ENCODE measurements at regions not wholly inside any gene's neighbourhood (a gene's known extent, or its start where the extent isn't known, plus 50 kb on each side); places are given as distances from the start of the nearest gene placed in this dataset.
"Not testable (repeated sequence)": the region's sequence is repeated elsewhere in the genome, so short reads cannot be mapped to it uniquely, and the experiment has no call there.

DNA sequence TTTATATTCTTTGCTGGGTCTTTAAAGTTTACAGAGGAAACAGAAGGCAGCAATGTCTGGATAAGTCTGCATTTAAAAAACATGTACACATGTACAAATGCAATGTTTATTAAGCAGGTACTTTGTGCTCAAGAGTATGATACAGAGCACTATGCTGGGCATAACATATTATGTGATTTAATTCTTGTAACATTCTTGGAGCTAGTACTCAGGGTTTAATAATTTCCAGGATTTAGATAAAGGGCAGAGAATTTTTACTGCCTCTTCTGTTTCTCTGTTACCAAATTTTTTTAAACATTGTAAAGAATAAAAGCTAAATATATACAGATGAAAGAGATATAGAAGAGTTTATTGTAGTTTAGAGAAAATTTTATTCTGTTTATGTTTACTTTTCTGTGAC is 152.7 kb downstream of the ZNF737 start:
- no peak for DNase-seq (ENCODE audit: extremely low read depth in 1 of 11, low read depth in 9 of 11, low spot score in 4 of 11)

DNA sequence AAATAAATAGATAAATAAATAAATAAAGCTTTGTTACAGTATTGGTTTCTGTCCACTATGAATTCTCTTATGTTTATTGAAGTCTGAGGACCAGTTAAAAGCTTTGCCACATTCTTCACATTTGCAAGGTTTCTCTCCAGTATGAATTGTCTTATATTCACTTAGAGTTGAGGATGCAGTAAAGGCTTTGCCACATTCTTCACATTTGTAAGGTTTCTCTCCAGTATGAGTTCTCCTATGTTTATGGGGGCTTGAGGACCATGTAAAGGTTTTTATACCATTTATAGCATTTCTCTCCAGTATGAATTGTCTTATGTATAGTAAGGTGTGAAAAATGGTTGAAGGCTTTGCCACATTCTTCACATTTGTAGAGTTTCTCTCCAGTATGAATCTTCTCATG is 168.3 kb downstream of the ZNF737 start:
- no peak for DNase-seq (ENCODE audit: extremely low read depth in 1 of 11, low read depth in 9 of 11, low spot score in 4 of 11)

DNA sequence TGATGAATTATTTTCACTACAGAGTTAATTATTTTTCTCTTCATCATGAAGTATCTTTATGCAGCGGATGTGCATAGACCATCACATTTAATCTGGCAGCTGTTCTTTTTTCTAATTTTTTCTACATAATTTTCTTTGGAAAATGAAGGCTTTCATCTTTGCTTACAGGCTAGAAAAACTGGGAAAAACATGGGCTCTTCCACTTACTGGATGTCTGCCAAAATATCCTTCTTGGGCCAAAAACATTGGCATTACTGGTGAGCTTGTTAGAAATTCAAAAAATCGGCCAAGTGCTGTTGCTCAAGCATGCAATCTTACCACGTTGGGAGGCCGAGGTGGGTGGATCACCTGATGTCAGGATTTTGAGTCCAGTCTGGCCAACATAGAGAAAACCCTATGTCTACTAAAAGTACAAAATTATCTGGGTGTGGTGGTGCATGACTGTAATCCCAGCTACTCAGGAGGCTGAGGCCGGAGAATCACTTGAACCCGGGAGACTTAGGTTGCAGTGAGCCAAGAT is 176.8 kb downstream of the ZNF737 start:
- no peak for DNase-seq (ENCODE audit: extremely low read depth in 1 of 11, low read depth in 9 of 11, low spot score in 4 of 11)

DNA sequence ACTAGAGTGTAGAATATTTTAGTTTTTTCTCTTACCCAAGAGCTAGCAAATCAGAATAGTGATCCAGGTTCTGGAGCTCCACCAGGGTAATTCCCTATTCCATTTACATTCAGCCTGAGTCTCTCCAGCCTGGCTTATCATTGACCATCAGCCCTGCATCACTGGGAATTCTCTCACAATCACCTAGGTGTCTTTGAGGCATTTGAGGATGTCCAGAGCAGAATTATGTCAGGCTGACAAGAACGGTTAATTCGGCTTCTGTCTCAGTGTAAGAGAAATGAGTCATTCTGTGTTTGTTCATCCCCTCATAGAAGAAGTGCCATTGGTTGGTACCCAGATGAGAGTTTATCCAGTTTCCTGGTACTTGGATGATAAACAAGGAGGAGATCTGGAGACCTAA is 180.5 kb downstream of the ZNF737 start:
- no peak for DNase-seq (ENCODE audit: extremely low read depth in 1 of 11, low read depth in 9 of 11, low spot score in 4 of 11)

DNA sequence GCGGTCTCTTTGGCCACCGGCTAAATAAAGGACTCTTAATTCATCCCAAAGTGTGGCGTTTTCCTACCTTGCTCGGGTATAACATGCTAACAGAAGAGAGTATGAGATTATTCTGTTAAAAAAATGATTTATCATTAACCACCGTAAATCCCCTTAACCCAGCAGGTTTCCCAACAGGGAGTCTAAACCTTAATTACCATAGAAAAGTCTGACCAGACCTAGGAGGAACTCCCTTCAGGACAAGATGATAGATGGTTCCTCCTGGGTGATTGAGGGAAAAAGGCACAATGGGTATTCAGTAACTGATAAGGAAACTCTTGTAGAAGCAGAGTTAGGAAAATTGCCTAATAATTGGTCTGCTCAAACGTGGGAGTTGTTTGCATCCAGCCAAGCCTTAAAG is 193.7 kb downstream of the ZNF737 start:
- DNase-seq (ENCODE audit: extremely low read depth in 1 of 11, low read depth in 9 of 11, low spot score in 4 of 11): no peak

DNA sequence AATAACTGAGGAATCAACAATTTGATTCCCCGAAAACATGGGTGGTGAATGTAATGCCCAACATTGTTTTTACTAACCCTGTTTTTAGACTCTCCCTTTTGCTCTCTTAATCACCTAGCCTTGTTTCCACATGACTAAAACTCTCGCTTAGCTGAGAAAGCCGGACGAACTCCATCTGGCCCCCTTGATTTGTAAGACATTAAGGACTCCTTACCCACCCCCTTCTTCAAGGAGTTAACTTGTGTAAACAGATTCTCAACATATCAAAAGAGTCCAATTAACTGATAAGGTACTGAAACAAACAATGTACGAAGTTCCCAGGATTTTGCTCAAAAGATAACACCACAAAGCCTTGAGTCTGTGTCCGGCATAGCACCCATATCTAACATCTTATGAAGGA is 194.3 kb downstream of the ZNF737 start:
- DNase-seq (ENCODE audit: extremely low read depth in 1 of 11, low read depth in 9 of 11, low spot score in 4 of 11): not testable (repeated sequence)

DNA sequence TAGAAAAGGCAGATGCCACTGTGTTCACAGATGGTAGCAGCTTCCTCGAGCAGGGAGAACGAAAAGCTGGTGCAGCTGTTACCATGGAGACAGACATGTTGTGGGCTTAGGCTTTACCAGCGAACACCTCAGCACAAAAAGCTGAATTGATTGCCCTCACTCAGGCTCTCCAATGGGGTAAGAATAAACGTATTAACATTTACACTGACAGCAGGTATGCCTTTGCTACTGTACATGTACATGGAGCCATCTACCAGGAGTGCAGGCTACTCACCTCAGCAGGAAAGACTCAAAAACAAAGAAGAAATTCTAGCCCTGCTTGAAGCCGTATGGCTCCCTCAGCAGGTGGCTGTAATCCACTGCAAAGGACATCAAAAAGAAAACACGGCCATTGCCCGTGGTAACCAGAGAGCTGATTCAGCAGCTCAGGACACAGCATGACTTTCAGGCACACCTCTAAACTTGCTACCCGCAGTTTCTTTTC is 197.7 kb downstream of the ZNF737 start:
- peak; percentile 17 to 68 (median 35) for DNase-seq (ENCODE audit: extremely low read depth in 1 of 11, low read depth in 9 of 11, low spot score in 4 of 11)

DNA sequence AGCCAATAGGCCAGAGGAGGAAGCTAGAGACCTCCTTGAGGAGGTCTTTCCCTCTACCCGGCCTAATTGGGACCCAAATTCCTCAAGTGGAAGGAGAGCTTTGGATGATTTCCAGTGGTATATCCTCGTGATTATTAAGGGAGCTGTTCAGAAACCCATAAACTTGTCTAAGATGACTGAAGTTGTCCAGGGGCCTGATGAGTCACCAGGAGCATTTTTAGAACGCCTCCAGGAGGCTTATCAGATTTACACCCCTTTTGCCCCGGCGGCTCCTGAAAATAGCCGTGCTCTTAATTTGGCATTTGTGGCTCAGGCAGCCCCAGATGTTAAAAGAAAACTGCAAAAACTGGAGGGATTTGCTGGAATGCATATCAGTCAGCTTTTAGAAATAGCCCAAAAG is 198.1 kb downstream of the ZNF486 start:
- DNase-seq (ENCODE audit: extremely low read depth in 1 of 11, low read depth in 9 of 11, low spot score in 4 of 11): no peak

DNA sequence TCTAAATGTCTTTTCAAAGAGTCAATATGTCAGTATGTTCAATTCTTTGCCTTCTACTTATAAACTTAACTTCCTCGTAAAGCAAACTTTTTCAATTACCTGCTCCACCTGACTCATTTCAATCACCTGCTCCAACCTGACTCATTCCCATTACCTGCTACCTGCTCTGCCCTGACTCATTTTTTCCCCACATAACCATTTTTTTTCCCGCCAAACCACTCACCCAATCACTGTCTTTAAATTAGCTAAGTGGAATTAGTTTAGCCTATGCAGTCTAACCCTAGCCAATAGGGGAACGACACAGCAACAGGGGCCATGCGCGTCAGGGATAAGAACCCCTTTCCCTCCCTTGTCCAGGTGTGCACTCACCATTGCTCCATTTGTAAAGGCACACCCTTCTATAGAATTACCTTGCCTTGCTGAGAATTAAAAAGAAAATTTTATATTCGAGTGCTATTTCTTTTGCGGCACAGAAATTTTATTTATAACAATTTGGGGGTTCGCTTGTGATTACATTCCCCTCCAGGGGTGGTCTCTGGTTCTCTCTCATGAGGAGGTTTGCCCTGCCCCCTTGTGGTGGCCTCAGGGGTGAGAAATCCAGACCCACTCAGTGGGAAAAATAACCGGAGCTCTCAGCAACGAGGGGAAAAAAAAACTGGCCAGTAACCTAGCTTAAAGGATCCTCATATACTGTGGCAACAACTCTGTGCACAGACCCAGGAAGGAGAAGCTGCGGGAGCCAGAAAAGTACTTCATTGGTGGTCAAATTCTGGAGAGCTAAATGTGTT is 193.1 kb downstream of the ZNF486 start:
- peak in 2 of 11 donors; percentile 22 to 31 for DNase-seq (ENCODE audit: extremely low read depth in 1 of 11, low read depth in 9 of 11, low spot score in 4 of 11)

DNA sequence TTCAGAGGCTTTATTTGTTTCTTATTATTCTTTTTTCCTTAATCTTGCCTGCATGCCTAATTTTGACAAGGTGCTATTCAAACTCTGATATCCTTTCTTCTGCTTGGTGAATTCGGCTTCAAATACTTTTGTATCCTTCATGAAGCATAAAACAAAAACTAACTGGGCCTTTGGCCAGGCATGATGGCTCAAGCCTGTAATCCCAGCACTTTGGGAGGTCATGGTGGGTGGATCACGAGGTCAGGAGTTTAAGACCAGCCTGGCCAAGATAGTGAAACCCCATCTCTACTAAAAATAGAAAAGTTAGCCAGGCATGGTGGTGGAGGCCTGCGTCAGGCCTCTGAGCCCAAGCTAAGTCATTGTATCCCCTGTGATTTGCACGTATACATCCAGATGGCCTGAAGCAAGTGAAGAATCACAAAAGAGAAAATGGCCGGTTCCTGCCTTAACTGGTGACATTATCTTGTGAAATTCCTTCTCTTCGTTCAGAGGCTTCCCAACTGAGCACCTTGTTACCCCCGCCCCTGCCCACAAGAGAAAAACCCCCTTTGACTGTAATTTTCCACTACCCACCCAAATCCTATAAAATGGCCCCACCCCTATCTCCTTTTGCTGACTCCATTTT is 191.9 kb downstream of the ZNF486 start:
- DNase-seq (ENCODE audit: extremely low read depth in 1 of 11, low read depth in 9 of 11, low spot score in 4 of 11): not testable (repeated sequence)

DNA sequence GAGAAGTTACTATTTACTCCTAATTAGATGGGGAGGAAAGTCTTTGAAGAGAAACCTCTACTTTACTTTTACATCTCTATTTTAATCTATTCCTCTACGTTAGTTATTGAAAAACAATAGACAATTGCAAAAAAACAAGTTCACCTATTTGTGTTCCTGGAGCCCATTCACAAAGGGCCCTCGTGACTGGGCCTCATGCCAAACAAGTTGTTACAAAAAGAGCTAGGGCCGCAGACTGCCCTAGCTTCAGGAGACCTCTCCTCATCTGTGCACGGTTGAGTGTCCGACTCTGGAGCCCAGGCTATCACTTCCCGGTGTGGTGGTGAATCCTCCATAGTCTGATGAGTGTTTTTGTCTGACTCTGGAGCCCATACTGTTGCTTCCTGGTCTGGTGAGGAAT is 190.9 kb downstream of the ZNF486 start:
- DNase-seq (ENCODE audit: extremely low read depth in 1 of 11, low read depth in 9 of 11, low spot score in 4 of 11): no peak

DNA sequence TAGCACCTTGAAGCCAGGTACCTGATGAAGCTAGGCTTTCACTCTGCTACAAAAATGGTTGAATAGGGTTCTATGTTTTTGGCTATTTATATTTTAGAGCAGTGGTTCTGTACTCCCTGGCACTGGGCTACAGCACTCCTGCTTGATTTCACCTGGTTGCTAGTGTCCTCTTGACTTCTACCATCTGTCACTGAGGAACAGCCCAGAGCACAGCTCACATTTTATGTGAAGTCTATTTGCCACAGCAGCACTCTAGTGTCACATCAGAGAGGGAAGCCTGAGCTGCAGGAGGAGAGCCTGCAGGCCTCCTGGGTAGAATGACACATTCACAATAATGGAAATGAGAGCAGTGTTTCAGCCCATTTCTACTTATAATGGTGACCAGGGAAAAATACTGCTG is 184.2 kb downstream of the ZNF486 start:
- DNase-seq (ENCODE audit: extremely low read depth in 1 of 11, low read depth in 9 of 11, low spot score in 4 of 11): no peak

DNA sequence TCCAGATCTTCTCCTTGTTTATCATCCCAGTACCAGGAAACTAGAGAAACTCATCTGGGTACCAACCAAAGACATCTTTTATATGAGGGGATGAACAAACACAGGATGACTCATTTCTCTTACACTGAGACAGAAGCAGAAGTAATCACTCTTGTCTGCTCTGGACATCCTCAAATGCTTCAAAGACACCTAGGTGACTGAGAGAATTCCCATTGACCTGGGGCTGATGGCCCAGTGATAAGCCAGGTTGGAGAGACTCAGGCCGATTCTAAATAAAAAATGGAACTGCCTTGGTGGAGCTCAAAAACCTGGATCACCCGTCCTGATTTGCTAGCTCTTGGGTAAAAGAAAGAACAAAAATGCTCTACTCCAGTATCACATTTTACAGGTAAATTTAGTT is 182.2 kb downstream of the ZNF486 start:
- DNase-seq (ENCODE audit: extremely low read depth in 1 of 11, low read depth in 9 of 11, low spot score in 4 of 11): no peak

DNA sequence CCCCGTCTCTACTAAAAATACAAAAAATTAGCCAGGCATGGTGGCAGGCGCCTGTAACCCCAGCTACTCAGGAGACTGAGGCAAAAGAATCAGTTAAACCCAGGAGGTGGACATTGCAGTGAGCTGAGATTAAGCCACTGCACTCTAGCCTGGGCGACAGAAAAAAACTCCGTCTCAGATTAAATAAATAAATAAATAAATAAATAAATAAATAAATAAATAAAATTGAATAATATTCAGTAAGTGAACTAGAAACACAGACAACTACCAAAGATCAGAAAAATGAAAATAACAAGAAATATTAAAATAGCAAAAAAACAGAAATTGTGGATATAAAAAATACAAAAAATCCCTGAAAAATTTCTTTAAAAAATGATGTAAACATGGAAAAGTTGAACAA is 172.4 kb downstream of the ZNF486 start:
- DNase-seq (ENCODE audit: extremely low read depth in 1 of 11, low read depth in 9 of 11, low spot score in 4 of 11): no peak

DNA sequence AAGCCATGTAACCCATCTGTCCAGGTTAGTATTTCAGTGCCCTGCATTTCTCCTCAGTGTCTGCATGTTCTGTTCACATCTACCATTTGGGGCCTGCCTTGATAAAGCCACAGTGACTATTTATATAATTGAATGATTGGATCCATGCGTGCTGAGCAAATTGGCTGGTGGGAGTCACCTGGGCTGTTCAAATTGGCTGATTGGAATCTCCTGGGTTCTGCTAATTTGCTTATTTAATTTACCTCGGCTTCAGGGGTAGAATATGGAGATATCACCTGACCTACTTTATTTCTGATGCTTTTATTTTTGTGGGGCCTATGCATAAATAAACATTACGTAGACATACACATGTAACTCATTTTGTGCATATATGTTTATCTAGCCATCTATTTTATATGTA is 167.7 kb downstream of the ZNF486 start:
- no peak for DNase-seq (ENCODE audit: extremely low read depth in 1 of 11, low read depth in 9 of 11, low spot score in 4 of 11)

DNA sequence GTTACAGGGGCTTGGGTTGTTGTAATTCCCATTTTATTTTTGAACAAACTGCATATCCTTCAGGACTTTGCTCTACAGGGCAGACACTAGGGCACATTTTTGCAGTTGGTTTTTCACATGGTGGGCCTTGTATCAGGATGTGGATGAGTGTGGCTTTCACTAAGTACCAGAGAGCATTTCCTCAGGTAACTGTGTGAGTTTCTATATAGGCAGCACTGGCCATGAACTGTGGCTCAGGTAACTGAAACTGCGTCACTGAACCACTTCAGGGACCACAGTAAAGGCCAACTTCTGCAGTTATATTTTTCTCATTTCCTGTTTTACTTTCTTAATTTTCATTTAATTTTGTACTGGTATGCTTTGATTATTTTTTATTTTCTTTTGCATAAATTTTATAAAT is 166.5 kb downstream of the ZNF486 start:
- no peak for DNase-seq (ENCODE audit: extremely low read depth in 1 of 11, low read depth in 9 of 11, low spot score in 4 of 11)

DNA sequence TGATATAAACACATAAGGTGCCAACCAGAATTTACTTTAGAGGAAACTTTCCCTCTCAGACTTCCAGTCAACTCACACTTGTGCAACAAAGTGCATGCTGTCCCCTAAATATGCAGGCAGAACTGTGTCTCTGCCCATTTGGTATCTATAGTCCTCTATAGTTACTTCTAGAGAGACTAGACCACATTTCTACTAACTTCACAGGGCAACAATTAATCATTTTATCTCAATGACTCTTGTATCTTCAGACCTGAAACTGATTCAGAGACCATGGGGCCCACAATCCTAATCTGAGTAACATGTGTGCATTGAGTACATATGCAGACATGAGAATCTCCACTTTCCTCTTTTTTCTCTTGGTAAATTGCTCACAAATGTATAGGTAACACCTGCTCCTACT is 158.1 kb downstream of the ZNF486 start:
- no peak for DNase-seq (ENCODE audit: extremely low read depth in 1 of 11, low read depth in 9 of 11, low spot score in 4 of 11)

DNA sequence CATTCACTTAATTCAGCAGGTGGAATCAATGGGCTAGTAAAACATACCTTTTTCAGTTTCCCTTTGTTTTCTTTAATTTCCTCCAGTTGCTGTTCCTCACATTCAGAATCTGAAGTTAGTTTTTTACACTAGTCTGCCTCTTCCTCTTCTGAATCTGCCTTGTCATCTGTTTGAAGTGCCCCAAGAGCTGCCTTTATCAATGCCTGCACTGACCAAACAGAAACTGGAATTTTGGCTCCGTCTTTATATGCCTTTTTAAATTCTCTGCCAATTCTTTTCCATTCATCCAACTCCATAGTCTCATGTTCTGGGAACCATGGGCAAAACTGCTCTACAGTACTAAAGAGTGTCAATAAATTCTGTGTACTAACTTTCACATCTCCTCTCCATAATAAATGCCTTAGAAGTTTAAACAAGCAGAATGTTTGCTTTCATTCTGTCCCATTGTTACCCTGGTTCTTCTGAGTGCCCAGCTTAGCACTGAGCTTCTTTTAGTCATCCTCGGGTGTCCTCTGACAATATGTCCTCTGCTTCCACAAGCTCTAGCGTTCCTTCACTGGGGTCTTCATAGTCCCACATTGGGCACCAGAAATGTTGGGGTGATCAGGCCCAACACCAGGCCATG is 154.2 kb downstream of the ZNF486 start:
- DNase-seq (ENCODE audit: extremely low read depth in 1 of 11, low read depth in 9 of 11, low spot score in 4 of 11): no peak

DNA sequence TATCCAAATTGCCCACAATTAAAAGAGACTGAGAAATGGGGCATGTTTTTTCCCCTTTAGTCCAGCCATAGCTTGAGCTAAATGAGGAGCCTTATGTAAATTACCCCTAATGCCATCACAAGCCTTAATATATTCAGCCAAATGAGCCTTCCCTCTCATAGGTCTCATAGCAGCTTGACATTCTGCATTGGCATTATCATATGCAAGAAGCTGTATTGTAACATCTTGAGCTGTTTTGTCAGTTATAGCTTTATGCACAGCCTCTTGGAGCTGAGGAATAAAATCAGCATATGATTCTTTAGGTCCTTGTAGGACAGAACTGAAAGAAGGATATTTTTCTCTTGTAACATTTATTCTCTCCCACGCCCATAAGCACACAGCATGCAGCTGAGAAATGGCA is 153.2 kb downstream of the ZNF486 start:
- DNase-seq (ENCODE audit: extremely low read depth in 1 of 11, low read depth in 9 of 11, low spot score in 4 of 11): no peak

DNA sequence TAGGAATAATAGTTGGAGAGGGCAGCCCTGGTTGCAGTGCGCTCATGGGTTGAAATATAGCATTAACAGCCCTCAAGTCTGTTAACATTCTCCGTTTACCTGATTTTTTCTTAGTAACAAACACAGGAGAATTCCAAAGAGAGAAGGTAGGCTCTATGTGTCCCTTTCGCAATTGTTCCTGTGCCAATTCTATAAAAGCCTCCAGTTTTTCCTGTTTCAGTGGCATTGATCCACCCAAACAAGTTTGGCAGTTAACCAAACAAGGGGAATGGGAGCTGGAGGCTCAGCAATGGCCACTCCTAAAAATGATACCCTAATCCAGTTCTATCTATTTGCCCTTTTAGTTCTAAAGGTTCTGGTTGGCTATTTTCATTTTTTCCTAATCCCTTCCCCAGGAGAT is 151.6 kb downstream of the ZNF486 start:
- no peak for DNase-seq (ENCODE audit: extremely low read depth in 1 of 11, low read depth in 9 of 11, low spot score in 4 of 11)

Data from renal cortex interstitium (tissue), 11 donors.